ENCODE measurements at regions not wholly inside any gene's neighbourhood (a gene's known extent, or its start where the extent isn't known, plus 50 kb on each side); places are given as distances from the start of the nearest gene placed in this dataset.

DNA sequence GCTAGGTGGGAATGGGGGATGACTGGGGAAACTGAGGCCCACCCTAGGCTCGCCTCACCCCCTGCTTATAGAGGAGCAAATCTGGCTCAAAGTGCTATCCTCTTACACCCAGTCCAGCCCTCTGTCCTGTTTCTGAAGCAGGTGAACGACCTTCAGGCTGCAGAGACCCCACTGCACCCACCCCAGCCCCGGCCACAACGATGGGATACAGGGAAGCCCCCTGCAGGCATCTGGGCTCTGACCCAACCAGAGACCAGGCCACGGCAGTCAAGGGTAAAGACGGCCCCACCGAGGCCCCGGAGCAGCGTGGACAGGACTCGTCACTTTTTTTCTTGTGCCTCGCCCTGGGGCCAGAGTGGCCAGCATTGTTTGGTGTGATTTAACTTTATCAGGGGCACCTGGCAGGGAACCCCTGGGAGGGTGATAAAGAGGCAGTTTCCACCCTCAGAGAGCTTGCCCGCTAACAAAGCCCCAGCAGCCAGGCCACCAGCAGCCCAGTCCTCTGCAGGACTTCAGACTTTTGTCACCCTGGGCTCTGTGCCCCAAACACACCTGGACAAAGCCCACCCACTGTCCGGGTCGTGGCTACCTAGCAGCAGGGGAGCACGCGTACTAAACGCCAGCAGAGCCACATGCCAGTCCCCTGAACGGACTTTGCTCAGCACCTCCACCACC, 612.6 kb downstream of the TBC1D22A start:
- TF ChIP-seq POLR2A (IDR thresholded peaks at IDR 0.05), result no peak
- TF ChIP-seq, protein P1, sequence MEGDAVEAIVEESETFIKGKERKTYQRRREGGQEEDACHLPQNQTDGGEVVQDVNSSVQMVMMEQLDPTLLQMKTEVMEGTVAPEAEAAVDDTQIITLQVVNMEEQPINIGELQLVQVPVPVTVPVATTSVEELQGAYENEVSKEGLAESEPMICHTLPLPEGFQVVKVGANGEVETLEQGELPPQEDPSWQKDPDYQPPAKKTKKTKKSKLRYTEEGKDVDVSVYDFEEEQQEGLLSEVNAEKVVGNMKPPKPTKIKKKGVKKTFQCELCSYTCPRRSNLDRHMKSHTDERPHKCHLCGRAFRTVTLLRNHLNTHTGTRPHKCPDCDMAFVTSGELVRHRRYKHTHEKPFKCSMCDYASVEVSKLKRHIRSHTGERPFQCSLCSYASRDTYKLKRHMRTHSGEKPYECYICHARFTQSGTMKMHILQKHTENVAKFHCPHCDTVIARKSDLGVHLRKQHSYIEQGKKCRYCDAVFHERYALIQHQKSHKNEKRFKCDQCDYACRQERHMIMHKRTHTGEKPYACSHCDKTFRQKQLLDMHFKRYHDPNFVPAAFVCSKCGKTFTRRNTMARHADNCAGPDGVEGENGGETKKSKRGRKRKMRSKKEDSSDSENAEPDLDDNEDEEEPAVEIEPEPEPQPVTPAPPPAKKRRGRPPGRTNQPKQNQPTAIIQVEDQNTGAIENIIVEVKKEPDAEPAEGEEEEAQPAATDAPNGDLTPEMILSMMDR (IDR thresholded peaks at IDR 0.05), result no peak
- Histone ChIP-seq H3K27ac (no peak overlapping the region), H3K9me3 (replicated peaks in 1 of 3) (no peaks in the 10 kb centered on the region), H3K4me1 (replicated peaks in 1 of 2) (no peaks in the 10 kb centered on the region), H3K27me3 (no peaks in the 10 kb centered on the region), H3K4me3 (no peak overlapping the region), H3K36me3 (replicated peaks in 1 of 2) (no peaks in the 10 kb centered on the region)
- DNase-seq, result no peak
- intact Hi-C loops (cut with DNase I), result no loop called here
- WGBS, 4 donors, result 70 to 74% (median 72%) methylated on average over 8 to 18 of the region's 18 CpGs

DNA sequence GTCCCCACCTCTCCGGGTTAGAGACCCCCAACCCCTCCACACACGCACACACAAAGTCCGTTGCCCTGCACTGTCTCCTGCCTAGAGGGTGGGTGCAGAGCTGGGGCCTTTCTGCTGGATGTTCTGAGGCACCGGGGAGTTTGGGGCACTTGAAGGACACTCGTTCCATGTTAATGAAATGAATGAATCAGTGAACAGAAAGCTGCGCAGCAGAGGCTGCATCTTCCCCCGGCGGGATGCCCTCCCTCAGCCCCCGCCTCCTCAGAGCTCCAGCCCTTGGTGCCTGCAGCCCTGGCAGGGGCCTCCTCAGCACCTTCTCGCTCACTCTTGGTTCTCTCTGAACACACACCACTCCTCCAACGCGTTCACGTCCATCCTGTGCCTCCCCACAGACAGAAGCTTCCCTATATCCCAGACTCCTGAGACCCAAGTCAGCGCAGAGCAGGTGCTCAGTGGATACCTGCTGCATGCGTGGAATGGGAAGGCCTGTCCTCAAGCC, 611.9 kb downstream of the TBC1D22A start:
- WGBS, 4 donors, result 76 to 84% (median 80%) methylated on average over 15 of the region's 15 CpGs
- Histone ChIP-seq H3K27ac (no peak overlapping the region), H3K9me3 (replicated peaks in 1 of 3) (no peaks in the 10 kb centered on the region), H3K27me3 (no peaks in the 10 kb centered on the region), H3K4me3 (no peak overlapping the region), H3K4me1 (replicated peaks in 1 of 2) (no peaks in the 10 kb centered on the region), H3K36me3 (replicated peaks in 1 of 2) (no peaks in the 10 kb centered on the region)
- intact Hi-C loops (cut with DNase I), result no loop called here
- TF ChIP-seq, protein P1 (IDR thresholded peaks at IDR 0.05), result no peak
- TF ChIP-seq POLR2A (IDR thresholded peaks at IDR 0.05), result no peak
- DNase-seq, result peak in 1 of 7 donors; percentile 1

DNA sequence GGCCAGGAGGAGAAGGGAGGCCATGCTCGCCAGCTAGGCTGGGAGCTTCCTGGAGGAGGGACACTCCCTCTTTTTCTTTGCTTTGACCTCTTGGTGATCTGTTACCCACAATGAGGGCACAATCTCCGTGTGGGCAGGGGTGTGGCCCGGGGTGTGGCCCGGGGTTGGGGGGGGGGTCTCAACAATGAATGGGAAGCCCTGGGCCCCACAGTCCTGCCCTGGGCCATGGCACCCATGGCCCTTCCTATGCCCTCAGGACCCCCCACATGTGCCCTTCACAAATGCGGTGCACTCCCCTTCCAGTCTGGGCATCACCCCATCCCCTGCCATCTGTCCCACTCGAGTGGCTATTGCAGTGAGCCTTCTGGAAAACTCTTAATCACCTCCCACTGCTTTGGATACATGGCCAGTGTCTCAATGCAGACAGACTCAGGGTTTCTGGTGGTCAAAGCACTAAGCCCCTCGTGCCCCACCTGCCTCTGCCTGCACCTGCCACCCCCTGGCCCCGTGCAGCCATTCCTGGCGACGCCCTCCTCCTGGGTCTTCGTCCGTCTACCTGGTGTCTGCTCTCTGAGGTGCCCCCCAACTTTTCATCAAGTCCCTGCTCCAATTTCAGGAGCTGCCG, 611.3 kb downstream of the TBC1D22A start:
- H3K4me3 ChIP-seq, result no peak overlapping the region
- peaks cover 1% of the 10 kb centered on the region for H3K27me3 ChIP-seq
- no peaks in the 10 kb centered on the region for H3K4me1 ChIP-seq (replicated peaks in 1 of 2)
- H3K9me3 ChIP-seq (replicated peaks in 1 of 3), result no peaks in the 10 kb centered on the region
- 74 to 84% (median 77%) methylated on average over 10 to 13 of the region's 13 CpGs for WGBS, 4 donors
- DNase-seq, result peak in 1 of 7 donors; percentile 0
- intact Hi-C loops (cut with DNase I), result no loop called here
- H3K27ac ChIP-seq, result no peak overlapping the region
- no peaks in the 10 kb centered on the region for H3K36me3 ChIP-seq (replicated peaks in 1 of 2)
- no peak for TF ChIP-seq POLR2A (IDR thresholded peaks at IDR 0.05)
- TF ChIP-seq, protein P1 (IDR thresholded peaks at IDR 0.05), result no peak

DNA sequence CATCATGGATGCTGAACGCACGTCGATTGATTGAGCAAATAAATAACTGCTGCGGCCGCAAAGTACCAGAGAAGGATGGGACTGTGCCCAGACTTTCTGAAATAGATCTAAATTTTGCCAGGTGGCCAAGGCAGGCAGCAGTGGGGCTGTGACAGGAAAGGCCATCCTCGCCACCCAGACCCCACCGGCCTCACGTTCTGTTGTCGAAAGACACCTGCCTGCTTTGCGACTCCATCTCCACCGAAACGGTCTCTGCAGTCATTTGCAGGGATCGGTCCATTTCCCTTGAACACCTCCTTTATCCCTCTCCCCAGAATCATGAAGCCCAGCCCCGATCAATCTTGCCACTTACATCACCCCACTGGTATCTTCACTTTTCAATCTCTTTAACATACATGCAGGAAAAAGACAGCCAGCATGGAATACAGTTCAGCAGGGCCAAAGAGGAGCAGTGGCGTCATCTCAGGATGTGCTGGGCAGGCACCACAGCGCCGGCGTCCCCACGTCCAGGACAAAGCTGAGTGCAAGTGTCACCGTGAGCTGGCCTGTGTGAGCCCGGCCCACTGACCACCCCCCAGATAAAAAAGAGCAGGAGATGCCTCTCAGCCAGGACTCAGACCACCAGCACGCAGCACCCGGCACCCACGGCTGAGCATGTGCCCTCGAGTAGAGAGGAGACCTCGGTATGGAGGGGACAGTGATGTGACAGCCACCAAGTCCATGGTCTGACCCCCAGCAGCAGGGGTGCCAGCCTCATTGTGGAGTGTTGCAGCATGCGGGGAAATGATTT, 610.3 kb downstream of the TBC1D22A start:
- WGBS, 4 donors, result 83 to 88% (median 84%) methylated on average over 21 to 27 of the region's 27 CpGs
- H3K27me3 ChIP-seq, result peaks cover 9% of the 10 kb centered on the region

More for the DNA sequence above, 610.3 kb downstream of the TBC1D22A start:
- DNase-seq, result peak in 2 of 7 donors; percentile 5 to 12
- intact Hi-C loops (cut with DNase I), result no loop called here
- Histone ChIP-seq H3K4me1 (replicated peaks in 1 of 2) (no peaks in the 10 kb centered on the region), H3K4me3 (no peak overlapping the region), H3K9me3 (replicated peaks in 1 of 3) (no peaks in the 10 kb centered on the region), H3K27ac (no peak overlapping the region), H3K36me3 (replicated peaks in 1 of 2) (no peaks in the 10 kb centered on the region)
- TF ChIP-seq, protein P1 (IDR thresholded peaks at IDR 0.05), result no peak
- no peak for TF ChIP-seq POLR2A (IDR thresholded peaks at IDR 0.05)

Data from adrenal gland (tissue), 9 donors.